Type B pancreatic cell (in vitro differentiated cells): ENCODE measurements at regions not wholly inside any gene's neighbourhood (a gene's known extent, or its start where the extent isn't known, plus 50 kb on each side); places are given as distances from the start of the nearest gene placed in this dataset.
A peak's percentile ranks its signal among the peaks of the same experiment; 100 is the strongest.
"Not testable (repeated sequence)": the region's sequence is repeated elsewhere in the genome, so short reads cannot be mapped to it uniquely, and the experiment has no call there.

ENCODE experiments used
- DNase-seq: peaks from one replicate; pipeline ENCODE4 v3.0.0; 2021; ENCODE audit warnings: mixed read lengths; ENCODE audit not compliant: unreplicated experiment; ENCODE audit errors: extremely low spot score
- H3K27ac Mint-ChIP-seq: 2 replicates; pipeline ENCODE4 v1.8.0; 2021; ENCODE audit warnings: mild to moderate bottlenecking, mixed read lengths
- H3K27me3 Mint-ChIP-seq: 2 replicates; pipeline ENCODE4 v1.8.0; 2021; ENCODE audit warnings: mixed read lengths
- H3K36me3 Mint-ChIP-seq: 2 replicates; pipeline ENCODE4 v1.8.0; 2021; ENCODE audit warnings: mixed read lengths
- H3K4me1 Mint-ChIP-seq: one replicate; pipeline ENCODE4 v1.8.0; 2021; ENCODE audit warnings: mixed read lengths; ENCODE audit not compliant: unreplicated experiment
- H3K4me3 Mint-ChIP-seq: 2 replicates; pipeline ENCODE4 v1.8.0; 2021; ENCODE audit warnings: mild to moderate bottlenecking, mixed read lengths
- H3K9me3 Mint-ChIP-seq: 2 replicates; pipeline ENCODE4 v1.8.0; 2021; ENCODE audit warnings: mixed read lengths
- CTCF ChIP-seq: fragments of 200-600 bp; sonication (generic); conservative IDR thresholded peaks from 2 replicates; pipeline ENCODE4 v1.5.0; 2021; ENCODE audit warnings: antibody characterized with exemption, mild to moderate bottlenecking

- Mint-ChIP-seq H3K27me3 (peaks cover 5% of the 10 kb centered on the region), H3K4me1 (no peaks in the 10 kb centered on the region), H3K4me3 (no peak overlapping the region), H3K9me3 (no peaks in the 10 kb centered on the region), H3K27ac (no peak overlapping the region), H3K36me3 (no peaks in the 10 kb centered on the region)
- DNase-seq, result no peak
- no peak for TF ChIP-seq CTCF
Observed at GRCh38 chr7:148515728-148516695, 74.6 kb upstream of the C7orf33 start.

GRCh38 chr7:148519386-148519785 lies 71.2 kb upstream of the C7orf33 start:
- H3K36me3 Mint-ChIP-seq, H3K9me3 Mint-ChIP-seq, H3K4me1 Mint-ChIP-seq, DNase-seq, H3K27ac Mint-ChIP-seq, H3K27me3 Mint-ChIP-seq, H3K4me3 Mint-ChIP-seq: not testable (repeated sequence)

GRCh38 chr7:148521271-148521670 lies 69.3 kb upstream of the C7orf33 start:
- no peaks in the 10 kb centered on the region for H3K36me3 Mint-ChIP-seq
- no peak for TF ChIP-seq CTCF
- peaks cover 4% of the 10 kb centered on the region for H3K4me1 Mint-ChIP-seq
- H3K9me3 Mint-ChIP-seq, result no peaks in the 10 kb centered on the region
- peaks cover 5% of the 10 kb centered on the region for H3K27me3 Mint-ChIP-seq
- peak overlapping the region; percentile 60 for H3K27ac Mint-ChIP-seq
- DNase-seq, result no peak
- H3K4me3 Mint-ChIP-seq, result no peak overlapping the region

- Mint-ChIP-seq H3K9me3 (no peaks in the 10 kb centered on the region), H3K36me3 (no peaks in the 10 kb centered on the region), H3K27me3 (peaks cover 5% of the 10 kb centered on the region), H3K4me3 (no peak overlapping the region), H3K27ac (no peak overlapping the region), H3K4me1 (peaks cover 4% of the 10 kb centered on the region)
- no peak for TF ChIP-seq CTCF
- DNase-seq, result no peak
Observed at GRCh38 chr7:148523550-148523949, 67.0 kb upstream of the C7orf33 start.

GRCh38 chr7:148524479-148525224 lies 65.9 kb upstream of the C7orf33 start:
- Mint-ChIP-seq H3K27me3 (peaks cover 8% of the 10 kb centered on the region), H3K9me3 (no peaks in the 10 kb centered on the region), H3K27ac (no peak overlapping the region), H3K4me3 (no peak overlapping the region), H3K4me1 (peaks cover 4% of the 10 kb centered on the region), H3K36me3 (no peaks in the 10 kb centered on the region)
- TF ChIP-seq CTCF, result no peak
- no peak for DNase-seq

- Mint-ChIP-seq H3K4me1 (no peaks in the 10 kb centered on the region), H3K27ac (no peak overlapping the region), H3K4me3 (no peak overlapping the region), H3K27me3 (peaks cover 12% of the 10 kb centered on the region), H3K36me3 (no peaks in the 10 kb centered on the region), H3K9me3 (no peaks in the 10 kb centered on the region)
- peak; percentile 75 for TF ChIP-seq CTCF
- DNase-seq, result no peak
Observed at GRCh38 chr7:148527717-148528168, 62.8 kb upstream of the C7orf33 start.
